ENCODE measurements at regions not wholly inside any gene's neighbourhood (a gene's known extent, or its start where the extent isn't known, plus 50 kb on each side); places are given as distances from the start of the nearest gene placed in this dataset.

DNA sequence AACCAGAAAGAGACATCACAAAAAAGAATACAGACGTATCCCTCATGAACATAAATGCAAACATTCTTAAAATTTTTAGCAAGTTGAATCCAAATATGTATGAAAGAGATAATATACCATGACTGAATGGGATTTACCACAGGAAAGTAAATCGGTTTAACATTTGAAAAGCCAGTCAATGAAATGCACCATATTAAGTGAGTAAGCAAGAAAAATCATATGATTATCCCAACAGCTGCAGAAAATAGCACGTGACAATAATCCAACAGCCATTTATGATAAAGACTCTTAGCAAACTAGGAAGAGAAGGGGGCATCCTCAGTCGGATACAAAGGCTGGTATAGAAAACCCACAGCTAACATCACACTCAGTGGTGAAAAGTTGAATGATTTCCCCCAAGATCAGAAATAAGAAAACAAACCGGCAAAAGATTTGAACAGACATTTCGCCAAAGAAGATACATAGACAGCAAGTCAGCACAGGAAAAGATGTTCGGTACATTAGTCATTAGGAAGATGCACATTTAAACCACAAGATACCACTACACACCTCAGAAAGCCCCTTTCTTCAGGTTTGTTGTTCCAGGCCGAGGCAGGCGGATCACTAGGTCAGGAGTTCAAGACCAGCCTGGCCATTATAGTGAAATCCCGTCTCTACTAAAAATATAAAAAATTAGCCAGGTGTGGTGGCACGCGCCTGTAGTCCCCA, 144.3 kb downstream of the INHBB start:
- TF ChIP-seq, protein P1, sequence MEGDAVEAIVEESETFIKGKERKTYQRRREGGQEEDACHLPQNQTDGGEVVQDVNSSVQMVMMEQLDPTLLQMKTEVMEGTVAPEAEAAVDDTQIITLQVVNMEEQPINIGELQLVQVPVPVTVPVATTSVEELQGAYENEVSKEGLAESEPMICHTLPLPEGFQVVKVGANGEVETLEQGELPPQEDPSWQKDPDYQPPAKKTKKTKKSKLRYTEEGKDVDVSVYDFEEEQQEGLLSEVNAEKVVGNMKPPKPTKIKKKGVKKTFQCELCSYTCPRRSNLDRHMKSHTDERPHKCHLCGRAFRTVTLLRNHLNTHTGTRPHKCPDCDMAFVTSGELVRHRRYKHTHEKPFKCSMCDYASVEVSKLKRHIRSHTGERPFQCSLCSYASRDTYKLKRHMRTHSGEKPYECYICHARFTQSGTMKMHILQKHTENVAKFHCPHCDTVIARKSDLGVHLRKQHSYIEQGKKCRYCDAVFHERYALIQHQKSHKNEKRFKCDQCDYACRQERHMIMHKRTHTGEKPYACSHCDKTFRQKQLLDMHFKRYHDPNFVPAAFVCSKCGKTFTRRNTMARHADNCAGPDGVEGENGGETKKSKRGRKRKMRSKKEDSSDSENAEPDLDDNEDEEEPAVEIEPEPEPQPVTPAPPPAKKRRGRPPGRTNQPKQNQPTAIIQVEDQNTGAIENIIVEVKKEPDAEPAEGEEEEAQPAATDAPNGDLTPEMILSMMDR (IDR thresholded peaks at IDR 0.05) = no peak
- TF ChIP-seq POLR2A (IDR thresholded peaks at IDR 0.05) = no peak
